HUES48 (cell line): ENCODE measurements at regions not wholly inside any gene's neighbourhood (a gene's known extent, or its start where the extent isn't known, plus 50 kb on each side); places are given as distances from the start of the nearest gene placed in this dataset.
"Not testable (repeated sequence)": the region's sequence is repeated elsewhere in the genome, so short reads cannot be mapped to it uniquely, and the experiment has no call there.

Source experiments
- H3K27ac ChIP-seq: one replicate; pipeline ENCODE4 v1.7.0; 2013; ENCODE audit warnings: low read depth, low read length, inconsistent platforms
- H3K27me3 ChIP-seq: 2 replicates; pipeline ENCODE4 v1.6.1; 2013; ENCODE audit warnings: mild to moderate bottlenecking, low read length; ENCODE audit not compliant: control insufficient read depth, insufficient read depth
- H3K36me3 ChIP-seq: 2 replicates; pipeline ENCODE4 v1.6.1; 2013; ENCODE audit warnings: low read length; ENCODE audit not compliant: control insufficient read depth, insufficient read depth
- H3K4me1 ChIP-seq: 2 replicates; pipeline ENCODE4 v1.6.1; 2013; ENCODE audit warnings: mild to moderate bottlenecking, low read length; ENCODE audit not compliant: control insufficient read depth, insufficient read depth
- H3K4me3 ChIP-seq: 2 replicates; pipeline ENCODE4 v1.5.1; 2013; ENCODE audit warnings: mild to moderate bottlenecking, low read depth, low read length
- H3K9ac ChIP-seq: 2 replicates; pipeline ENCODE4 v1.6.1; 2013; ENCODE audit warnings: mild to moderate bottlenecking, low read depth, low read length, moderate library complexity
- H3K9me3 ChIP-seq: 2 replicates; pipeline ENCODE4 v1.6.1; 2013; ENCODE audit warnings: low read length; ENCODE audit not compliant: control insufficient read depth, insufficient read depth

- Histone ChIP-seq H3K27ac (no peak overlapping the region), H3K27me3 (no peaks in the 10 kb centered on the region), H3K9me3 (no peaks in the 10 kb centered on the region), H3K4me3 (no peak overlapping the region), H3K9ac (no peak overlapping the region), H3K4me1 (no peaks in the 10 kb centered on the region), H3K36me3 (no peaks in the 10 kb centered on the region)
Measured at GRCh38 chr22:49009359-49010063, 818.2 kb downstream of the BRD1 start.

GRCh38 chr22:49008682-49009235 lies 818.9 kb downstream of the BRD1 start:
- no peaks in the 10 kb centered on the region for H3K4me1 ChIP-seq
- H3K9ac ChIP-seq, result no peak overlapping the region
- H3K36me3 ChIP-seq, result no peaks in the 10 kb centered on the region
- H3K27ac ChIP-seq, result no peak overlapping the region
- H3K27me3 ChIP-seq, result no peaks in the 10 kb centered on the region
- no peak overlapping the region for H3K4me3 ChIP-seq
- no peaks in the 10 kb centered on the region for H3K9me3 ChIP-seq

GRCh38 chr22:49007013-49007653 lies 820.5 kb downstream of the BRD1 start:
- H3K27me3 ChIP-seq, result no peaks in the 10 kb centered on the region
- H3K4me3 ChIP-seq, result no peak overlapping the region
- no peak overlapping the region for H3K27ac ChIP-seq
- no peak overlapping the region for H3K9ac ChIP-seq
- no peaks in the 10 kb centered on the region for H3K36me3 ChIP-seq
- H3K9me3 ChIP-seq, result peaks cover 5% of the 10 kb centered on the region; the same call in 1 of the 2 replicates
- H3K4me1 ChIP-seq, result no peaks in the 10 kb centered on the region

- Histone ChIP-seq H3K9ac (no peak overlapping the region), H3K27ac (no peak overlapping the region), H3K27me3 (no peaks in the 10 kb centered on the region), H3K4me3 (no peak overlapping the region), H3K4me1 (no peaks in the 10 kb centered on the region), H3K9me3 (peaks cover 5% of the 10 kb centered on the region; the same call in 1 of the 2 replicates), H3K36me3 (no peaks in the 10 kb centered on the region)
Measured at GRCh38 chr22:49006207-49007012, 821.3 kb downstream of the BRD1 start.

GRCh38 chr22:49005557-49005956 lies 822.1 kb downstream of the BRD1 start:
- no peaks in the 10 kb centered on the region for H3K36me3 ChIP-seq
- peaks cover 5% of the 10 kb centered on the region; the same call in 1 of the 2 replicates for H3K9me3 ChIP-seq
- no peaks in the 10 kb centered on the region for H3K27me3 ChIP-seq
- H3K9ac ChIP-seq, result no peak overlapping the region
- no peak overlapping the region for H3K4me3 ChIP-seq
- H3K4me1 ChIP-seq, result no peaks in the 10 kb centered on the region
- H3K27ac ChIP-seq, result no peak overlapping the region

GRCh38 chr22:49004484-49005399 lies 822.9 kb downstream of the BRD1 start:
- no peak overlapping the region for H3K4me3 ChIP-seq
- H3K36me3 ChIP-seq, result no peaks in the 10 kb centered on the region
- H3K9ac ChIP-seq, result no peak overlapping the region
- H3K27me3 ChIP-seq, result no peaks in the 10 kb centered on the region
- H3K27ac ChIP-seq, result no peak overlapping the region
- H3K4me1 ChIP-seq, result no peaks in the 10 kb centered on the region
- H3K9me3 ChIP-seq, result peaks cover 5% of the 10 kb centered on the region; the same call in 1 of the 2 replicates

GRCh38 chr22:48997605-48998004 lies 830.1 kb downstream of the BRD1 start:
- not testable (repeated sequence) for H3K9ac ChIP-seq, H3K4me1 ChIP-seq, H3K27me3 ChIP-seq, H3K9me3 ChIP-seq, H3K36me3 ChIP-seq, H3K4me3 ChIP-seq, H3K27ac ChIP-seq

- Histone ChIP-seq H3K36me3 (no peaks in the 10 kb centered on the region), H3K4me1 (no peaks in the 10 kb centered on the region), H3K27ac (no peak overlapping the region), H3K9ac (no peak overlapping the region), H3K4me3 (no peak overlapping the region), H3K9me3 (peaks cover 7% of the 10 kb centered on the region), H3K27me3 (no peaks in the 10 kb centered on the region)
Measured at GRCh38 chr22:48993655-48994054, 834.0 kb downstream of the BRD1 start.

GRCh38 chr22:48984639-48985038 lies 843.0 kb downstream of the BRD1 start:
- no peaks in the 10 kb centered on the region for H3K36me3 ChIP-seq
- no peak overlapping the region for H3K27ac ChIP-seq
- no peaks in the 10 kb centered on the region for H3K9me3 ChIP-seq
- no peak overlapping the region for H3K9ac ChIP-seq
- no peaks in the 10 kb centered on the region for H3K4me1 ChIP-seq
- H3K4me3 ChIP-seq, result no peak overlapping the region
- H3K27me3 ChIP-seq, result no peaks in the 10 kb centered on the region

- no peaks in the 10 kb centered on the region for H3K36me3 ChIP-seq
- H3K27me3 ChIP-seq, result no peaks in the 10 kb centered on the region
- no peaks in the 10 kb centered on the region for H3K4me1 ChIP-seq
- H3K4me3 ChIP-seq, result no peak overlapping the region
- H3K27ac ChIP-seq, result no peak overlapping the region
- H3K9me3 ChIP-seq, result 0 out of 2 replicates have a peak, but pooled peaks cover 3% of the 10 kb centered on the region
- H3K9ac ChIP-seq, result no peak overlapping the region
Measured at GRCh38 chr22:48982321-48982905, 845.3 kb downstream of the BRD1 start.
